ENCODE measurements at regions not wholly inside any gene's neighbourhood (a gene's known extent, or its start where the extent isn't known, plus 50 kb on each side); places are given as distances from the start of the nearest gene placed in this dataset.

DNA sequence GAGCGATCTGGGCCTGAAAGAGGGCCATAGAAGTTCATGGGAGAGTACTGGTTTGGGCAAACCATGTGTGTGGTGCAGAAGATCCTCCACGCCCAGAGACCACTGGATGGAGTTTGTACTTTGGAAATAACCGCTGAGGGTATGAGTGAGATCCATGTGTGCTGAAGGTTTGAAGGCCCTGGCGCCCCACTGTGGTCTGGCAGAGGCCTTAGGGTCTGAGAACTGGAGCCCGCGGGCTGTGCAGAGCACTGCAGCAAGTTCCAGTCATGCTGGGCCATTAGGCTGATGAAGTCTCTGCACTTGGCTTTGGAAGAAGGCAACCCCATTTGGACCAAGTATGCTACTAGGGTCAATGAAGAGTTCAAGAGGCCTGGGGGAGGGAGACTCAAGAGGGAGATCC, 186.4 kb downstream of the BUD13 start:
- Histone ChIP-seq H3K9me3 (ENCODE audit: control insufficient read depth in 4 of 4, low read length in 3 of 4) (no peaks in the 10 kb centered on the region), H3K27me3 (ENCODE audit: control insufficient read depth in 4 of 4, insufficient read depth in 4 of 4, low read length in 3 of 4) (peaks cover 0 to 7% (median under 1%) of the 10 kb centered on the region in 4 donors), H3K4me3 (ENCODE audit: low read depth in 1 of 3, low read length in 3 of 3) (no peak overlapping the region), H3K36me3 (ENCODE audit: control insufficient read depth in 4 of 4, insufficient read depth in 3 of 4, low read depth in 1 of 4, low read length in 3 of 4) (peaks cover 0 to 3% (median 0%) of the 10 kb centered on the region in 4 donors), H3K4me1 (ENCODE audit: control insufficient read depth in 4 of 4, insufficient read depth in 4 of 4, low read length in 3 of 4) (no peaks in the 10 kb centered on the region), H3K27ac (ENCODE audit: low read depth in 1 of 2, low read length in 2 of 2) (no peak overlapping the region), H3K9ac (ENCODE audit: low read depth in 1 of 2, low read length in 2 of 2) (no peak overlapping the region)
- WGBS, result 77% methylated on average over 6 of the region's 6 CpGs
- TF ChIP-seq EGR1 (IDR thresholded peaks at IDR 0.05; ENCODE audit: low read depth in 2 of 2) (no peak), HNF4G (IDR thresholded peaks at IDR 0.05) (no peak), JUND (IDR thresholded peaks at IDR 0.05) (no peak), FOXA2 (IDR thresholded peaks at IDR 0.05) (no peak), NR2F2 (IDR thresholded peaks at IDR 0.05) (no peak), SP1 (IDR thresholded peaks at IDR 0.05) (no peak), GABPA (IDR thresholded peaks at IDR 0.05 in 1 of 2, conservative IDR thresholded peaks at IDR 0.05 in 1 of 2) (no peak), REST (IDR thresholded peaks at IDR 0.05) (no peak), HNF4A (conservative IDR thresholded peaks at IDR 0.05) (no peak), MAX (IDR thresholded peaks at IDR 0.05) (no peak), FOXA1 (IDR thresholded peaks at IDR 0.05) (no peak), RXRA (IDR thresholded peaks at IDR 0.05) (no peak), RAD21 (IDR thresholded peaks at IDR 0.05) (no peak), YY1 (IDR thresholded peaks at IDR 0.05) (no peak), TAF1 (conservative IDR thresholded peaks at IDR 0.05) (no peak), CTCF (IDR thresholded peaks at IDR 0.05; ENCODE audit: low read depth, low read length, missing input control) (no peak)
- TF ChIP-seq, protein P1, sequence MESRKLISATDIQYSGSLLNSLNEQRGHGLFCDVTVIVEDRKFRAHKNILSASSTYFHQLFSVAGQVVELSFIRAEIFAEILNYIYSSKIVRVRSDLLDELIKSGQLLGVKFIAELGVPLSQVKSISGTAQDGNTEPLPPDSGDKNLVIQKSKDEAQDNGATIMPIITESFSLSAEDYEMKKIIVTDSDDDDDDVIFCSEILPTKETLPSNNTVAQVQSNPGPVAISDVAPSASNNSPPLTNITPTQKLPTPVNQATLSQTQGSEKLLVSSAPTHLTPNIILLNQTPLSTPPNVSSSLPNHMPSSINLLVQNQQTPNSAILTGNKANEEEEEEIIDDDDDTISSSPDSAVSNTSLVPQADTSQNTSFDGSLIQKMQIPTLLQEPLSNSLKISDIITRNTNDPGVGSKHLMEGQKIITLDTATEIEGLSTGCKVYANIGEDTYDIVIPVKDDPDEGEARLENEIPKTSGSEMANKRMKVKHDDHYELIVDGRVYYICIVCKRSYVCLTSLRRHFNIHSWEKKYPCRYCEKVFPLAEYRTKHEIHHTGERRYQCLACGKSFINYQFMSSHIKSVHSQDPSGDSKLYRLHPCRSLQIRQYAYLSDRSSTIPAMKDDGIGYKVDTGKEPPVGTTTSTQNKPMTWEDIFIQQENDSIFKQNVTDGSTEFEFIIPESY (IDR thresholded peaks at IDR 0.05), result no peak
- TF ChIP-seq, protein P2, sequence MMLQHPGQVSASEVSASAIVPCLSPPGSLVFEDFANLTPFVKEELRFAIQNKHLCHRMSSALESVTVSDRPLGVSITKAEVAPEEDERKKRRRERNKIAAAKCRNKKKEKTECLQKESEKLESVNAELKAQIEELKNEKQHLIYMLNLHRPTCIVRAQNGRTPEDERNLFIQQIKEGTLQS (IDR thresholded peaks at IDR 0.05), result no peak
- no peak for DNase-seq (ENCODE audit: low spot score)
